ENCODE measurements at regions not wholly inside any gene's neighbourhood (a gene's known extent, or its start where the extent isn't known, plus 50 kb on each side); places are given as distances from the start of the nearest gene placed in this dataset.

GRCh38 chr16:63575041-63575440, 1538.8 kb upstream of the CDH8 start:
- no peak for TF ChIP-seq CTCF (IDR thresholded peaks at IDR 0.05; ENCODE audit: low read depth, low read length)
- Histone ChIP-seq H3K9me3 (no peaks in the 10 kb centered on the region), H3K4me3 (ENCODE audit: low read depth, low read length) (no peak overlapping the region), H3K4me1 (no peaks in the 10 kb centered on the region), H3K36me3 (no peaks in the 10 kb centered on the region), H3K27me3 (no peaks in the 10 kb centered on the region)
- no peak for DNase-seq

- DNase-seq: no peak
- H3K36me3 ChIP-seq: no peaks in the 10 kb centered on the region
- H3K9me3 ChIP-seq: no peaks in the 10 kb centered on the region; the same call in 1 of the 2 replicates
- TF ChIP-seq CTCF (IDR thresholded peaks at IDR 0.05; ENCODE audit: low read depth, low read length): no peak
- no peaks in the 10 kb centered on the region for H3K4me1 ChIP-seq
- no peaks in the 10 kb centered on the region for H3K27me3 ChIP-seq
- H3K4me3 ChIP-seq (ENCODE audit: low read depth, low read length): no peak overlapping the region
These were observed 1531.9 kb upstream of the CDH8 start for GRCh38 chr16:63568164-63568563.

GRCh38 chr16:63563819-63564505, 1527.7 kb upstream of the CDH8 start:
- Histone ChIP-seq H3K4me1 (no peaks in the 10 kb centered on the region), H3K4me3 (ENCODE audit: low read depth, low read length) (no peak overlapping the region), H3K27me3 (no peaks in the 10 kb centered on the region), H3K9me3 (no peaks in the 10 kb centered on the region; the same call in 1 of the 2 replicates), H3K36me3 (no peaks in the 10 kb centered on the region)
- TF ChIP-seq CTCF (IDR thresholded peaks at IDR 0.05; ENCODE audit: low read depth, low read length): no peak
- DNase-seq: no peak

GRCh38 chr16:63553980-63554379, 1517.7 kb upstream of the CDH8 start:
- TF ChIP-seq CTCF (IDR thresholded peaks at IDR 0.05; ENCODE audit: low read depth, low read length): no peak
- Histone ChIP-seq H3K27me3 (no peaks in the 10 kb centered on the region), H3K36me3 (no peaks in the 10 kb centered on the region), H3K4me3 (ENCODE audit: low read depth, low read length) (no peak overlapping the region), H3K9me3 (no peaks in the 10 kb centered on the region), H3K4me1 (no peaks in the 10 kb centered on the region)
- DNase-seq: no peak

- Histone ChIP-seq H3K9me3 (no peaks in the 10 kb centered on the region), H3K27me3 (no peaks in the 10 kb centered on the region), H3K36me3 (no peaks in the 10 kb centered on the region), H3K4me1 (no peaks in the 10 kb centered on the region), H3K4me3 (ENCODE audit: low read depth, low read length) (no peak overlapping the region)
- DNase-seq: no peak
- TF ChIP-seq CTCF (IDR thresholded peaks at IDR 0.05; ENCODE audit: low read depth, low read length): no peak
These were observed 1503.0 kb upstream of the CDH8 start for GRCh38 chr16:63539276-63539675.

- Histone ChIP-seq H3K9me3 (no peaks in the 10 kb centered on the region), H3K4me1 (no peaks in the 10 kb centered on the region), H3K4me3 (ENCODE audit: low read depth, low read length) (no peak overlapping the region), H3K27me3 (no peaks in the 10 kb centered on the region), H3K36me3 (no peaks in the 10 kb centered on the region)
- DNase-seq: no peak
- TF ChIP-seq CTCF (IDR thresholded peaks at IDR 0.05; ENCODE audit: low read depth, low read length): no peak
These were observed 1494.7 kb upstream of the CDH8 start for GRCh38 chr16:63530974-63531373.
